ENCODE measurements at regions not wholly inside any gene's neighbourhood (a gene's known extent, or its start where the extent isn't known, plus 50 kb on each side); places are given as distances from the start of the nearest gene placed in this dataset.

- TF ChIP-seq TAF1 (IDR thresholded peaks at IDR 0.05; ENCODE audit: borderline replicate concordance, insufficient read depth, low read length) (no peak), POLR2AphosphoS5 (IDR thresholded peaks at IDR 0.05; ENCODE audit: low read depth, low read length) (no peak), SIN3A (IDR thresholded peaks at IDR 0.05; ENCODE audit: borderline replicate concordance, insufficient read depth, low read length) (no peak), FOXP2 (optimal IDR thresholded peaks at IDR 0.05; ENCODE audit: borderline replicate concordance, extremely low read depth, extremely low read length, insufficient read depth) (no peak), REST (IDR thresholded peaks at IDR 0.05; ENCODE audit: insufficient read depth in 1 of 2, low read depth in 2 of 2, low read length in 2 of 2) (no peak)
Observed at GRCh38 chr5:62178258-62178657, 127.7 kb upstream of the KIF2A start.

- TF ChIP-seq REST (IDR thresholded peaks at IDR 0.05; ENCODE audit: insufficient read depth in 1 of 2, low read depth in 2 of 2, low read length in 2 of 2) (no peak), SIN3A (IDR thresholded peaks at IDR 0.05; ENCODE audit: borderline replicate concordance, insufficient read depth, low read length) (no peak), POLR2AphosphoS5 (IDR thresholded peaks at IDR 0.05; ENCODE audit: low read depth, low read length) (no peak), TAF1 (IDR thresholded peaks at IDR 0.05; ENCODE audit: borderline replicate concordance, insufficient read depth, low read length) (no peak), FOXP2 (optimal IDR thresholded peaks at IDR 0.05; ENCODE audit: borderline replicate concordance, extremely low read depth, extremely low read length, insufficient read depth) (no peak)
Observed at GRCh38 chr5:62182802-62183201, 123.2 kb upstream of the KIF2A start.

GRCh38 chr5:62183727-62184126 lies 122.3 kb upstream of the KIF2A start:
- no peak for TF ChIP-seq REST (IDR thresholded peaks at IDR 0.05; ENCODE audit: insufficient read depth in 1 of 2, low read depth in 2 of 2, low read length in 2 of 2)
- no peak for TF ChIP-seq FOXP2 (optimal IDR thresholded peaks at IDR 0.05; ENCODE audit: borderline replicate concordance, extremely low read depth, extremely low read length, insufficient read depth)

GRCh38 chr5:62184444-62184843 lies 121.6 kb upstream of the KIF2A start:
- TF ChIP-seq REST (IDR thresholded peaks at IDR 0.05; ENCODE audit: insufficient read depth in 1 of 2, low read depth in 2 of 2, low read length in 2 of 2) (no peak), FOXP2 (optimal IDR thresholded peaks at IDR 0.05; ENCODE audit: borderline replicate concordance, extremely low read depth, extremely low read length, insufficient read depth) (no peak), POLR2AphosphoS5 (IDR thresholded peaks at IDR 0.05; ENCODE audit: low read depth, low read length) (no peak), SIN3A (IDR thresholded peaks at IDR 0.05; ENCODE audit: borderline replicate concordance, insufficient read depth, low read length) (no peak), TAF1 (IDR thresholded peaks at IDR 0.05; ENCODE audit: borderline replicate concordance, insufficient read depth, low read length) (no peak)

GRCh38 chr5:62190173-62190572 lies 115.8 kb upstream of the KIF2A start:
- TF ChIP-seq SIN3A (IDR thresholded peaks at IDR 0.05; ENCODE audit: borderline replicate concordance, insufficient read depth, low read length) (no peak), POLR2AphosphoS5 (IDR thresholded peaks at IDR 0.05; ENCODE audit: low read depth, low read length) (no peak), TAF1 (IDR thresholded peaks at IDR 0.05; ENCODE audit: borderline replicate concordance, insufficient read depth, low read length) (no peak)

Data from PFSK-1 (cell line).